Calu3 (cell line): ENCODE measurements at regions not wholly inside any gene's neighbourhood (a gene's known extent, or its start where the extent isn't known, plus 50 kb on each side); places are given as distances from the start of the nearest gene placed in this dataset.

Experiments
- BruUV-seq: library from RNA; stranded (reverse); fragments of 400-500 nt; replicated peaks from 2 replicates; lab custom pipeline; 2021; lab: Mats Ljungman, UMichigan
- CTCF ChIA-PET: fragments of 300-600 bp; sonication (Branson Sonifier 250); formaldehyde crosslinking; loops from one replicate; lab custom pipeline; 2022; ENCODE audit warnings: antibody characterized with exemption; lab: Charles Lee
- DNase-seq: peaks from one replicate; pipeline ENCODE4 v3.0.0; 2022
- H3K27ac Mint-ChIP-seq: one replicate; pipeline ENCODE4 v1.8.0; 2022; ENCODE audit warnings: mixed read lengths; ENCODE audit not compliant: unreplicated experiment
- H3K27me3 Mint-ChIP-seq: one replicate; pipeline ENCODE4 v1.8.0; 2022; ENCODE audit warnings: mixed read lengths; ENCODE audit not compliant: unreplicated experiment
- H3K36me3 Mint-ChIP-seq: one replicate; pipeline ENCODE4 v1.8.0; 2022; ENCODE audit warnings: mild to moderate bottlenecking, moderate library complexity, mixed read lengths; ENCODE audit not compliant: insufficient read depth, unreplicated experiment
- H3K4me1 Mint-ChIP-seq: one replicate; pipeline ENCODE4 v1.8.0; 2022; ENCODE audit warnings: mild to moderate bottlenecking, low read depth, mixed read lengths; ENCODE audit not compliant: unreplicated experiment
- H3K4me3 Mint-ChIP-seq: one replicate; pipeline ENCODE4 v1.8.0; 2022; ENCODE audit warnings: mild to moderate bottlenecking, low read depth, moderate library complexity, mixed read lengths; ENCODE audit not compliant: unreplicated experiment
- H3K9me3 Mint-ChIP-seq: one replicate; pipeline ENCODE4 v1.8.0; 2022; ENCODE audit warnings: low read depth, mixed read lengths; ENCODE audit not compliant: unreplicated experiment
- intact Hi-C: fragments of 100-400 bp; cut with micrococcal nuclease; formaldehyde crosslinking; loops from one replicate; pipeline ENCODE4 v1.10.0; 2022; ENCODE audit not compliant: unreplicated experiment
- TF ChIP-seq, protein P1 (sequence below): fragments of 200-600 bp; IDR thresholded peaks from one replicate; pipeline ENCODE4 v1.8.0; 2022; ENCODE audit warnings: antibody characterized with exemption; ENCODE audit not compliant: unreplicated experiment

DNA sequence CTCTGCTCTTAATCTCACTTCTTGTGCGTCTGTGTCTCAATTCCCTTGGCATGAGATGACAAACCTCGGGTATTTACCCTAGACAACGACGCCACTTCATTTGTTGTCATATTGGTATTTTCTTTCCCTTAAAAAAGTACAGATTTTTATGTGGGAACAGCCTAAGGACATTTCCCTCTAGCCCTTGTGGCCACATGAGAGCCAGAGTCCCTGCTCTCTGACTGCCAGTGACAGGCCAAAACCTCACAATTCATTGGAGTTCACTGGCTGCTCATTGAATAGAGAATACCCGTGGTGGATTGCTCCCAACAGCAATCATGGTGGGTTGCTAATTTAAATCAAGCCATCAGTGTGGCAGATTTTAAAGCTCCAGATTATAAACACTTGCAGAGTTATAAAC lies 191.3 kb upstream of the FAM3C start:
- intact Hi-C loops, result no loop called here
- BruUV-seq, result no TSS peak

DNA sequence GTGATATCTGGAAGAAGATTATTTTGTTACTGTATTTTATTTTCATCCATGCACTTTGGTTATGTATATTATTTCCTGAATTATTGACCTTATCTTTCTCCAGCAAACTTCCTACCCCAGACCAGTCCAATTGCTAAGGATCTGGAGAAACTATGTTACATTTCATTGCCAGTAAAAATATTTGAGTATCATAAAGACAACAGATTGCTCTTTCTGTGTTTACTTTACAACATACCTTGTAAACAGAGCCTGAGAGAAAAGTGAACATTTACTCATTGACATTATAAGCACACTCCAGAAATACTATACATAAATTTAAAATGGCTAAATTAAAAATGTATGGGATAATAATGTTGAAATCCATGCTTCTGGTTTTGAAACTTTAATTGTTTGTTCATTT lies 186.2 kb upstream of the FAM3C start:
- no peak overlapping the region for H3K4me3 Mint-ChIP-seq
- no TSS peak for BruUV-seq
- H3K4me1 Mint-ChIP-seq, result no peaks in the 10 kb centered on the region

More for the DNA sequence above, 191.3 kb upstream of the FAM3C start:
- TF ChIP-seq, protein P1, sequence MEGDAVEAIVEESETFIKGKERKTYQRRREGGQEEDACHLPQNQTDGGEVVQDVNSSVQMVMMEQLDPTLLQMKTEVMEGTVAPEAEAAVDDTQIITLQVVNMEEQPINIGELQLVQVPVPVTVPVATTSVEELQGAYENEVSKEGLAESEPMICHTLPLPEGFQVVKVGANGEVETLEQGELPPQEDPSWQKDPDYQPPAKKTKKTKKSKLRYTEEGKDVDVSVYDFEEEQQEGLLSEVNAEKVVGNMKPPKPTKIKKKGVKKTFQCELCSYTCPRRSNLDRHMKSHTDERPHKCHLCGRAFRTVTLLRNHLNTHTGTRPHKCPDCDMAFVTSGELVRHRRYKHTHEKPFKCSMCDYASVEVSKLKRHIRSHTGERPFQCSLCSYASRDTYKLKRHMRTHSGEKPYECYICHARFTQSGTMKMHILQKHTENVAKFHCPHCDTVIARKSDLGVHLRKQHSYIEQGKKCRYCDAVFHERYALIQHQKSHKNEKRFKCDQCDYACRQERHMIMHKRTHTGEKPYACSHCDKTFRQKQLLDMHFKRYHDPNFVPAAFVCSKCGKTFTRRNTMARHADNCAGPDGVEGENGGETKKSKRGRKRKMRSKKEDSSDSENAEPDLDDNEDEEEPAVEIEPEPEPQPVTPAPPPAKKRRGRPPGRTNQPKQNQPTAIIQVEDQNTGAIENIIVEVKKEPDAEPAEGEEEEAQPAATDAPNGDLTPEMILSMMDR, result no peak
- Mint-ChIP-seq H3K27ac (no peak overlapping the region), H3K4me3 (no peak overlapping the region), H3K4me1 (no peaks in the 10 kb centered on the region), H3K9me3 (no peaks in the 10 kb centered on the region), H3K36me3 (no peaks in the 10 kb centered on the region), H3K27me3 (no peaks in the 10 kb centered on the region)
- CTCF ChIA-PET, result no interaction called here
- no peak for DNase-seq

DNA sequence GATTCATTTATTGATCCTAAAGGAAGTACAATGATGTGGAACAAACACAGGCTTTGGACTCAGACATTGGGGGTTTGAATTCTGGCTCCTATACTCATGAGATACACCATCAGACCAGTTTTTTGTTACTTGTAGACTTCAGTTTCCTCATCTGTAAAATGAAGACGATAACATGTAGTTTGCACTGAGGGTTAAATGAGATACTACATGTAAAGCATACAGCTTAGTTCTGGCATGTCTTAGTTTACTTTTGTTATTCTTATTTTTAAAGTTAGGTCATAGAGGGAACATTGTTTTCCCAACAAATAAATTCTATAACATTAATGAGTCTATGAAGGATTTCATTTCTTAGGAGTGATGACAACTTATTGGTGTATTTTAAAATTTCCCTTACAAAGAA lies 183.5 kb upstream of the FAM3C start:
- Mint-ChIP-seq H3K27me3 (no peaks in the 10 kb centered on the region), H3K9me3 (no peaks in the 10 kb centered on the region), H3K27ac (no peak overlapping the region), H3K4me1 (no peaks in the 10 kb centered on the region), H3K36me3 (no peaks in the 10 kb centered on the region), H3K4me3 (no peak overlapping the region)
- CTCF ChIA-PET, result no interaction called here
- intact Hi-C loops, result no loop called here
- no peak for DNase-seq
- BruUV-seq, result no TSS peak
- TF ChIP-seq, protein P1, result no peak

More for the DNA sequence above, 186.2 kb upstream of the FAM3C start:
- intact Hi-C loops, result no loop called here
- Mint-ChIP-seq H3K9me3 (no peaks in the 10 kb centered on the region), H3K27ac (no peak overlapping the region), H3K27me3 (no peaks in the 10 kb centered on the region), H3K36me3 (no peaks in the 10 kb centered on the region)
- no peak for DNase-seq
- CTCF ChIA-PET, result no interaction called here
- TF ChIP-seq, protein P1, result no peak

DNA sequence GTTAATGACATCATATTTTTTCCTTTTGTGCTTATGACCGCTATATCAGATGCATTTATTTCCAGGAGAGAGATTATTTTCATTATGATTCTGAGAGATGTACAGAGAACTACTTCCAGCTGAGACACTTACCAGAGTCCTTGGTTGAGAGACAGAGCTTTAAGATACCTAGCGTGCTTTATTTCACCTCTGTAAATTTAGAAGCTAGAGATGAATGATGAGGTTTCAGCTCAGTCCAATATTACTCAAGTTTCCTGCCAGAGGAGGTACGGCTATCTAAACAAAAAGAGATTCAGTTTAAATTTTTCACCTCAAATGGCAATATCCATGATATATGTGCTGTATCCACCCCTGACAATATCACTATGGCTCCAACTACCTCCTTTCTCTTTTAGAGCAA lies 182.6 kb upstream of the FAM3C start:
- CTCF ChIA-PET, result no interaction called here

More for the DNA sequence above, 182.6 kb upstream of the FAM3C start:
- H3K4me1 Mint-ChIP-seq, result no peaks in the 10 kb centered on the region
- TF ChIP-seq, protein P1, result no peak
- intact Hi-C loops, result no loop called here
- no peaks in the 10 kb centered on the region for H3K27me3 Mint-ChIP-seq
- H3K4me3 Mint-ChIP-seq, result no peak overlapping the region
- no peaks in the 10 kb centered on the region for H3K36me3 Mint-ChIP-seq
- H3K9me3 Mint-ChIP-seq, result no peaks in the 10 kb centered on the region
- H3K27ac Mint-ChIP-seq, result no peak overlapping the region
- BruUV-seq, result no TSS peak
- no peak for DNase-seq
